ENCODE measurements at regions not wholly inside any gene's neighbourhood (a gene's known extent, or its start where the extent isn't known, plus 50 kb on each side); places are given as distances from the start of the nearest gene placed in this dataset.

GRCh38 chr3:125652349-125652748 is 57.1 kb upstream of the OSBPL11 start:
- H3K4me3 Mint-ChIP-seq = no peak overlapping the region
- 89% methylated on average over 4 of the region's 4 CpGs for WGBS (ENCODE audit: insufficient coverage)
- H3K36me3 Mint-ChIP-seq = no peaks in the 10 kb centered on the region
- peaks cover 0 to 6% of the 10 kb centered on the region in 2 donors for H3K4me1 Mint-ChIP-seq
- Histone ChIP-seq H3K9me3 (ENCODE audit: control insufficient read depth, insufficient read depth, low read length) (no peaks in the 10 kb centered on the region), H3K4me1 (ENCODE audit: control insufficient read depth, insufficient read depth, low read length) (no peaks in the 10 kb centered on the region), H3K4me3 (ENCODE audit: low read length) (no peak overlapping the region), H3K36me3 (ENCODE audit: control insufficient read depth, insufficient read depth, low read length) (no peaks in the 10 kb centered on the region), H3K27me3 (ENCODE audit: control insufficient read depth, insufficient read depth, low read length) (no peaks in the 10 kb centered on the region), H3K27ac (ENCODE audit: low read length) (no peak overlapping the region)
- no peak for ATAC-seq
- no peaks in the 10 kb centered on the region for H3K27me3 Mint-ChIP-seq (ENCODE audit: low read depth in 2 of 2)
- intact Hi-C loops (cut with micrococcal nuclease) = no loop called here
- H3K27ac Mint-ChIP-seq = no peak overlapping the region
- no peak for TF ChIP-seq CTCF (IDR thresholded peaks at IDR 0.05)
- no peak for DNase-seq
- no peaks in the 10 kb centered on the region for H3K9me3 Mint-ChIP-seq

DNA sequence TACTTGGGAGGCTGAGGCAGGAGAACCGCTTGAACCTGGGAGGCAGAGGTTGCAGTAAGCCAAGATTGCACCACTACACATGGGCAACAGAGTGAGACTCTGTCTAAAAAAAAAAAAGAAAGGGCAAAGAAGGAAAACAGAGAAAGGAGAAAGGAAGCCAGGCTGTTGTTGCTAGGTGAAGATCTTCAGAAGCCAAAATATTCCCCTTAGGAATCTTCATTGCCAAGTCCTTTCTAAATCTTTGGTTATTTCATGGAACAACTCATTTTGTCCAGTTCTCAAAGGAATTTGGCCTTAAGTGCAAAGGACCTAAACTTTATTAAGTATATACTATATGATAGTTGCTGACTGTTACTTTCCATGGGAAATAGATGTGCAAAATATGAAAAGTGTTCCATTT is 59.2 kb upstream of the OSBPL11 start:
- Histone ChIP-seq H3K4me3 (ENCODE audit: low read length) (no peak overlapping the region), H3K27me3 (ENCODE audit: control insufficient read depth, insufficient read depth, low read length) (no peaks in the 10 kb centered on the region), H3K27ac (ENCODE audit: low read length) (no peak overlapping the region), H3K9me3 (ENCODE audit: control insufficient read depth, insufficient read depth, low read length) (no peaks in the 10 kb centered on the region), H3K36me3 (ENCODE audit: control insufficient read depth, insufficient read depth, low read length) (no peaks in the 10 kb centered on the region), H3K4me1 (ENCODE audit: control insufficient read depth, insufficient read depth, low read length) (no peaks in the 10 kb centered on the region)
- Mint-ChIP-seq H3K27me3 (ENCODE audit: low read depth in 2 of 2) (no peaks in the 10 kb centered on the region), H3K4me3 (no peak overlapping the region), H3K27ac (no peak overlapping the region), H3K36me3 (no peaks in the 10 kb centered on the region), H3K4me1 (no peaks in the 10 kb centered on the region), H3K9me3 (no peaks in the 10 kb centered on the region)
- ATAC-seq (no peak), DNase-seq (no peak)
- 92% methylated on average over 1 of the region's 1 CpG for WGBS (ENCODE audit: insufficient coverage)
- intact Hi-C loops (cut with micrococcal nuclease) = no loop called here
- TF ChIP-seq CTCF (IDR thresholded peaks at IDR 0.05) = no peak

DNA sequence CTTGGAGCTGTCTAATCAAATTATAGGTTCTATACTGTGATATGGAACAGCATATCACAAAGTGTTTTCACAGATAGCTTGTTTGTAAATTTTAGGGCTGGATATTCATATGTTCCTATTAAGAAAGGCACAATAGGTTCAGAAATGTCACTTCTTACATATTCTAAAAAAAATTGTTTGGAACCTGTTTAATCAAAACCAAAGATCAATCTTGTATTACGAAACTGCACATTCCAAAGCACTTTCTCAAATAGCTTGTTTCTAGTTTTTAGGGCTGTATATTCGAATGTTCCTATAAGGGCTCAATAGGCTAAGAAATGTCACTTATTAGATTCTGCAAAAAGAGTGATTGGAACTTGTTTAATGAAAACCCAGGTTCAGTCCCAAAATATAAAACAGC is 67.4 kb upstream of the OSBPL11 start:
- no peak overlapping the region for H3K27ac ChIP-seq (ENCODE audit: low read length)
- Mint-ChIP-seq H3K27ac (no peak overlapping the region), H3K9me3 (no peaks in the 10 kb centered on the region), H3K36me3 (no peaks in the 10 kb centered on the region), H3K4me3 (no peak overlapping the region), H3K27me3 (ENCODE audit: low read depth in 2 of 2) (peaks cover 0 to 3% of the 10 kb centered on the region in 2 donors), H3K4me1 (no peaks in the 10 kb centered on the region)
- peaks cover 5% of the 10 kb centered on the region for H3K27me3 ChIP-seq (ENCODE audit: control insufficient read depth, insufficient read depth, low read length)
- no peaks in the 10 kb centered on the region for H3K9me3 ChIP-seq (ENCODE audit: control insufficient read depth, insufficient read depth, low read length)
- intact Hi-C loops (cut with micrococcal nuclease) = no loop called here
- H3K36me3 ChIP-seq (ENCODE audit: control insufficient read depth, insufficient read depth, low read length) = no peaks in the 10 kb centered on the region
- H3K4me3 ChIP-seq (ENCODE audit: low read length) = no peak overlapping the region
- no peak for TF ChIP-seq CTCF (IDR thresholded peaks at IDR 0.05)
- WGBS (ENCODE audit: insufficient coverage) = no CpG with 5 or more reads among the region's 2 CpGs
- H3K4me1 ChIP-seq (ENCODE audit: control insufficient read depth, insufficient read depth, low read length) = no peaks in the 10 kb centered on the region
- DNase-seq (no peak), ATAC-seq (no peak)

DNA sequence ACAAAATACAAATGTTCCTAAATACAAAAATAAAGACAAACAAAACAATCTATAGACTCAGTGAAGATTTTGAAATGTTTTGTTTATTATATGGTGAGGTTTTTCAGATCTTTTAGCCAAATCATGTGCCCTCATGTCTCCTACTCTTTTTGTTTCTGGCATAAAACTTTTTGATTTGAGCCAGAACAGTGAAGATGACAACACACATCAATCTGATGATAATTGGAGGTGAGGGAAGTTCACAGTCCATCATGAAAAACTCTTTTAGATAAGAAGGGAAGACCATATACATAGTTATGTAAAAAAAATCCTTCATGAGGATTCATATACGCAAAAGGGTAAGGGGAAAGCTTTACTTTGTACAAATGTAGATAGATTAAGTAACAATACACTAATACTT is 75.1 kb upstream of the OSBPL11 start:
- H3K27ac ChIP-seq (ENCODE audit: low read length) = no peak overlapping the region
- no peaks in the 10 kb centered on the region for H3K9me3 Mint-ChIP-seq
- ATAC-seq (no peak), DNase-seq (no peak)
- no CpG with 5 or more reads among the region's 1 CpG for WGBS (ENCODE audit: insufficient coverage)
- no peak overlapping the region for H3K4me3 ChIP-seq (ENCODE audit: low read length)
- no peaks in the 10 kb centered on the region for H3K9me3 ChIP-seq (ENCODE audit: control insufficient read depth, insufficient read depth, low read length)
- peak overlapping the region in 1 of 2 donors; percentile 81 for H3K27ac Mint-ChIP-seq
- H3K27me3 ChIP-seq (ENCODE audit: control insufficient read depth, insufficient read depth, low read length) = peaks cover 9% of the 10 kb centered on the region
- H3K4me3 Mint-ChIP-seq = peak overlapping the region; percentile 58
- no peaks in the 10 kb centered on the region for H3K36me3 ChIP-seq (ENCODE audit: control insufficient read depth, insufficient read depth, low read length)
- TF ChIP-seq CTCF (IDR thresholded peaks at IDR 0.05) = no peak
- no peaks in the 10 kb centered on the region for H3K36me3 Mint-ChIP-seq
- intact Hi-C loops (cut with micrococcal nuclease) = no loop called here
- H3K4me1 Mint-ChIP-seq = peaks cover 17% of the 10 kb centered on the region in 2 donors
- peaks cover 8 to 13% of the 10 kb centered on the region in 2 donors for H3K27me3 Mint-ChIP-seq (ENCODE audit: low read depth in 2 of 2)
- H3K4me1 ChIP-seq (ENCODE audit: control insufficient read depth, insufficient read depth, low read length) = peaks cover 9% of the 10 kb centered on the region

All from natural killer cell (primary cell).